Activated CD4-positive, alpha-beta T cell treated with anti-CD3 and anti-CD28 coated beads for 36 hours (primary cell): ENCODE measurements at regions not wholly inside any gene's neighbourhood (a gene's known extent, or its start where the extent isn't known, plus 50 kb on each side); places are given as distances from the start of the nearest gene placed in this dataset.
"Not testable (repeated sequence)": the region's sequence is repeated elsewhere in the genome, so short reads cannot be mapped to it uniquely, and the experiment has no call there.

Experiments
- ATAC-seq: fragments of 200-7000 bp; cut with Tn5 transposase; one replicate; pipeline ENCODE4 v1.10.0; 2021; ENCODE audit warnings: mild to moderate bottlenecking, moderate library complexity
- CTCF ChIA-PET: fragments of 350-600 bp; sonication (Branson Sonifier 250); formaldehyde crosslinking; loops from one replicate; lab custom pipeline; 2021; ENCODE audit warnings: antibody characterized with exemption; lab: Charles Lee
- POLR2A ChIA-PET: fragments of 350-600 bp; sonication (Branson Sonifier 250); formaldehyde crosslinking; loops from one replicate; lab custom pipeline; 2021; ENCODE audit warnings: antibody characterized with exemption, inconsistent platforms; lab: Charles Lee
- DNase-seq: peaks from one replicate; pipeline ENCODE4 v3.0.0-alpha.2; 2020
- H3K27ac Mint-ChIP-seq: one replicate; pipeline ENCODE4 v1.8.0; 2021; ENCODE audit warnings: mixed read lengths
- H3K27me3 Mint-ChIP-seq: one replicate; pipeline ENCODE4 v1.8.0; 2021; ENCODE audit warnings: mixed read lengths
- H3K36me3 Mint-ChIP-seq: one replicate; pipeline ENCODE4 v1.8.0; 2021; ENCODE audit warnings: low read depth, mixed read lengths
- H3K4me1 Mint-ChIP-seq: one replicate; pipeline ENCODE4 v1.8.0; 2021; ENCODE audit warnings: mixed read lengths
- H3K4me3 Mint-ChIP-seq: one replicate; pipeline ENCODE4 v1.8.0; 2021; ENCODE audit warnings: mild to moderate bottlenecking, moderate library complexity, mixed read lengths
- H3K9me3 Mint-ChIP-seq: one replicate; pipeline ENCODE4 v1.8.0; 2021; ENCODE audit warnings: low read depth, mixed read lengths
- intact Hi-C, 2 experiments: fragments of 100-400 bp; cut with DNase I in 1 of 2; cut with micrococcal nuclease in 1 of 2; formaldehyde crosslinking; loops; one replicate each; pipeline versions ENCODE4 v1.14.2 to v1.15.1; 2022 to 2024; cut with DNase I, micrococcal nuclease

GRCh38 chr9:75447281-75447680, 359.0 kb downstream of the OSTF1 start:
- no peak for DNase-seq
- Mint-ChIP-seq H3K4me3 (no peak overlapping the region), H3K27me3 (peaks cover 8% of the 10 kb centered on the region), H3K36me3 (no peaks in the 10 kb centered on the region), H3K27ac (no peak overlapping the region), H3K4me1 (no peaks in the 10 kb centered on the region), H3K9me3 (no peaks in the 10 kb centered on the region)
- CTCF ChIA-PET: interaction anchor here (1.4 kb wide), 1 partner anchor 9 kb away, joined by 6 read pairs; no protein-coding TSS in a partner anchor
- no peak for ATAC-seq
- POLR2A ChIA-PET: no interaction called here
- intact Hi-C loops: no loop called here

- Mint-ChIP-seq H3K27me3 (peaks cover 11% of the 10 kb centered on the region), H3K27ac (no peak overlapping the region), H3K4me3 (no peak overlapping the region), H3K36me3 (no peaks in the 10 kb centered on the region), H3K9me3 (no peaks in the 10 kb centered on the region), H3K4me1 (no peaks in the 10 kb centered on the region)
- ChIA-PET CTCF (interaction anchor here (0.7 to 1.4 kb wide), 2 partner anchors 8 to 37 kb away, joined by 3 to 6 read pairs; no protein-coding TSS in a partner anchor), POLR2A (no interaction called here)
- intact Hi-C loops: no loop called here
- DNase-seq: no peak
- ATAC-seq: no peak
Measured at GRCh38 chr9:75448281-75448680, 360.0 kb downstream of the OSTF1 start.

- Mint-ChIP-seq H3K4me3 (no peak overlapping the region), H3K27me3 (peaks cover 11% of the 10 kb centered on the region), H3K9me3 (no peaks in the 10 kb centered on the region), H3K27ac (no peak overlapping the region), H3K36me3 (no peaks in the 10 kb centered on the region), H3K4me1 (no peaks in the 10 kb centered on the region)
- no peak for DNase-seq
- ATAC-seq: no peak
- intact Hi-C loops: no loop called here
- ChIA-PET CTCF (interaction anchor here (0.7 to 0.8 kb wide), 2 partner anchors 37 to 405 kb away, joined by 3 read pairs; no protein-coding TSS in a partner anchor), POLR2A (no interaction called here)
Measured at GRCh38 chr9:75448955-75449354, 360.6 kb downstream of the OSTF1 start.

- Mint-ChIP-seq H3K9me3 (no peaks in the 10 kb centered on the region), H3K4me1 (no peaks in the 10 kb centered on the region), H3K27me3 (peaks cover 8% of the 10 kb centered on the region), H3K27ac (no peak overlapping the region), H3K4me3 (no peak overlapping the region), H3K36me3 (no peaks in the 10 kb centered on the region)
- ATAC-seq (no peak), DNase-seq (no peak)
- intact Hi-C loops: no loop called here
- ChIA-PET CTCF (no interaction called here), POLR2A (no interaction called here)
Measured at GRCh38 chr9:75451045-75451444, 362.7 kb downstream of the OSTF1 start.

- Mint-ChIP-seq H3K27ac (no peak overlapping the region), H3K4me1 (no peaks in the 10 kb centered on the region), H3K27me3 (peaks cover 8% of the 10 kb centered on the region), H3K9me3 (no peaks in the 10 kb centered on the region), H3K4me3 (no peak overlapping the region), H3K36me3 (no peaks in the 10 kb centered on the region)
- CTCF ChIA-PET: no interaction called here
- intact Hi-C loops: no loop called here
- POLR2A ChIA-PET: no interaction called here
- no peak for DNase-seq
- no peak for ATAC-seq
Measured at GRCh38 chr9:75451505-75451904, 363.2 kb downstream of the OSTF1 start.

- ATAC-seq (no peak), DNase-seq (no peak)
- intact Hi-C loops: no loop called here
- H3K36me3 Mint-ChIP-seq: no peaks in the 10 kb centered on the region
- POLR2A ChIA-PET: no interaction called here
- H3K27ac Mint-ChIP-seq: no peak overlapping the region
- H3K4me3 Mint-ChIP-seq: no peak overlapping the region
- peaks cover 8% of the 10 kb centered on the region for H3K27me3 Mint-ChIP-seq
- CTCF ChIA-PET: no interaction called here
- no peaks in the 10 kb centered on the region for H3K4me1 Mint-ChIP-seq
- no peaks in the 10 kb centered on the region for H3K9me3 Mint-ChIP-seq
Measured at GRCh38 chr9:75452512-75452911, 364.2 kb downstream of the OSTF1 start.

GRCh38 chr9:75454043-75454442, 365.7 kb downstream of the OSTF1 start:
- no peak overlapping the region for H3K4me3 Mint-ChIP-seq
- H3K27me3 Mint-ChIP-seq: peaks cover 8% of the 10 kb centered on the region
- H3K36me3 Mint-ChIP-seq: no peaks in the 10 kb centered on the region
- H3K27ac Mint-ChIP-seq: no peak overlapping the region
- ATAC-seq: no peak
- no peak for DNase-seq
- intact Hi-C loops: no loop called here
- ChIA-PET CTCF (interaction anchor here (0.9 kb wide), 1 partner anchor 13 kb away, joined by 3 read pairs; no protein-coding TSS in a partner anchor), POLR2A (no interaction called here)
- H3K9me3 Mint-ChIP-seq: no peaks in the 10 kb centered on the region
- no peaks in the 10 kb centered on the region for H3K4me1 Mint-ChIP-seq

GRCh38 chr9:75454891-75455290, 366.6 kb downstream of the OSTF1 start:
- intact Hi-C loops: no loop called here
- ChIA-PET POLR2A (no interaction called here), CTCF (no interaction called here)
- no peak for ATAC-seq
- Mint-ChIP-seq H3K9me3 (no peaks in the 10 kb centered on the region), H3K27me3 (peaks cover 8% of the 10 kb centered on the region), H3K4me1 (no peaks in the 10 kb centered on the region), H3K36me3 (no peaks in the 10 kb centered on the region), H3K27ac (no peak overlapping the region), H3K4me3 (no peak overlapping the region)
- DNase-seq: no peak

GRCh38 chr9:75455444-75455921, 367.2 kb downstream of the OSTF1 start:
- no peaks in the 10 kb centered on the region for H3K9me3 Mint-ChIP-seq
- no peak overlapping the region for H3K27ac Mint-ChIP-seq
- peaks cover 6% of the 10 kb centered on the region for H3K27me3 Mint-ChIP-seq
- ATAC-seq: no peak
- H3K4me1 Mint-ChIP-seq: no peaks in the 10 kb centered on the region
- intact Hi-C loops: no loop called here
- no peak for DNase-seq
- no peaks in the 10 kb centered on the region for H3K36me3 Mint-ChIP-seq
- no peak overlapping the region for H3K4me3 Mint-ChIP-seq
- POLR2A ChIA-PET: no interaction called here
- CTCF ChIA-PET: no interaction called here

- peaks cover 4% of the 10 kb centered on the region for H3K27me3 Mint-ChIP-seq
- H3K4me1 Mint-ChIP-seq: no peaks in the 10 kb centered on the region
- no peak overlapping the region for H3K27ac Mint-ChIP-seq
- ATAC-seq (no peak), DNase-seq (no peak)
- H3K36me3 Mint-ChIP-seq: no peaks in the 10 kb centered on the region
- H3K9me3 Mint-ChIP-seq: no peaks in the 10 kb centered on the region
- intact Hi-C loops: no loop called here
- H3K4me3 Mint-ChIP-seq: no peak overlapping the region
- CTCF ChIA-PET: interaction anchor here (1.1 kb wide), 1 partner anchor 9 kb away, joined by 6 read pairs; no protein-coding TSS in a partner anchor
- POLR2A ChIA-PET: no interaction called here
Measured at GRCh38 chr9:75456698-75457097, 368.4 kb downstream of the OSTF1 start.

- Mint-ChIP-seq H3K27ac (no peak overlapping the region), H3K27me3 (peaks cover 2% of the 10 kb centered on the region), H3K36me3 (no peaks in the 10 kb centered on the region), H3K4me1 (no peaks in the 10 kb centered on the region), H3K4me3 (no peak overlapping the region), H3K9me3 (no peaks in the 10 kb centered on the region)
- DNase-seq (no peak), ATAC-seq (no peak)
- intact Hi-C loops: no loop called here
- ChIA-PET CTCF (interaction anchor here (0.7 kb wide), 1 partner anchor 90 kb away, joined by 3 read pairs; no protein-coding TSS in a partner anchor), POLR2A (no interaction called here)
Measured at GRCh38 chr9:75457474-75458011, 369.2 kb downstream of the OSTF1 start.

GRCh38 chr9:75459311-75459710, 371.0 kb downstream of the OSTF1 start:
- H3K4me1 Mint-ChIP-seq, H3K27ac Mint-ChIP-seq, CTCF ChIA-PET, H3K36me3 Mint-ChIP-seq, POLR2A ChIA-PET, H3K27me3 Mint-ChIP-seq, intact Hi-C loops, H3K4me3 Mint-ChIP-seq, DNase-seq, H3K9me3 Mint-ChIP-seq, ATAC-seq: not testable (repeated sequence)
